Stimulated activated CD8-positive, alpha-beta memory T cell treated with anti-CD3 and anti-CD28 coated beads, Interleukin-15, amount 100 ng/mL, for 1 hour (primary cell): ENCODE measurements at regions not wholly inside any gene's neighbourhood (a gene's known extent, or its start where the extent isn't known, plus 50 kb on each side); places are given as distances from the start of the nearest gene placed in this dataset.

Experiments used
- DNase-seq: peaks from one replicate; pipeline ENCODE4 v3.0.0-alpha.2; 2020; ENCODE audit warnings: low read depth

GRCh38 chr14:49464885-49465284, 121.3 kb downstream of the RPS29 start:
- DNase-seq, result no peak

- no peak for DNase-seq
Observed at GRCh38 chr14:49463146-49463545, 123.0 kb downstream of the RPS29 start.

DNA sequence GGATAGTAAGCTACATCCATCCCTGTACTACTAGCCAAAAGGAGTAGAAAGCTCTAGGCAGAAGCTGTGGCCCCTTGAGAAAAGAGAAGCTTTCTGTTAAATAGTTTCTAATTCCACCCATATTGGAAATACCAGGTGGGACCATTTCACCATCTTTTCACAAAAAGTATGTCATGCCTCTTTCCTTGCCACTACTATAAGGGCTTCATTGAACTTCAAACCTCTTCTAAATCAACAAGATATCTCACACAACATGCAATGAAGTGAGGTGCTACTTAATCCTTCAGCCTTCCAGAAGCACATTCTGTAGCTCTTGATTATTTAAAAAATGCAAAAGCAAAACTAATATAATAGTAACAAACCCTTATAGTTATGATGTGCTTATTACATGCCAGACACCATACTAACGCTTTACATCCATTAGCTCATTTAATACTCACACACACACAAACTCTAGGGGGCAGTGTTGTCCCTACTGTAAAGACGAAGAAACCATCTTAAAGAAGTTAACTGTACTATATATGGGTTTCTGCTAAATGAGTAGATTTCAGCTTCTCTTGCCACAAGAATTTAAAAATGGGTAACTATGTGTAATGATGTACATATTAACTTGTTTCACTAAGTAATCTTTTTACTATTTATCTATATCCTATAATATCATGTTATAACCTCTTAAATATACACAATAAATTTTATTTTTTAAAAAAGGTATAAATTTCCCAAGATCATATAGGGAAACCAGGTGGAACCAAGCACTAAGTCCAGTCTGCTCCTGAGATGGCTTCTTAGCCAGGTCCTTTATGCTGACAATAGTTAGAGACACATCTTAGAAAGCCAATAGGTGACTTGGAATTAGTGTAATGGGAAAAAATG, 124.4 kb downstream of the RPS29 start:
- DNase-seq, result peak; percentile 37

DNA sequence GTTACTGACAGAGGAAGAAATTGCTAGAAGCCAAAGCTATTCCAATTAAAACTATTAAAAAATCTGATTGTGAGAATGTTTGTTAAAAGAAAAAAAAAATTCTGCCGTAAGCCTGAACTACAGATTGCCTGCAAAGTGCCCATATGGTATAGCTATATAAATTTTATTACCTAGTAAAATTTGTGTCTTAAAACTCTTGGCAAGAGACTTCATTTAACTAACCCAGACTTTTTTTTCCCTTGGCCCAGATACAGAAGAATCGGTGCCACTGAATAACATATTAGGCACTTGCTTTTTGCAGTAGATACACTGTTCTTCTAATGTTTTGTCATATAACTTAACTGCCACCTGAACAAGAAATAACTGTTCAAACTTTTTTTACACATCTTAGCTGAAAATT, 125.5 kb downstream of the RPS29 start:
- no peak for DNase-seq

GRCh38 chr14:49456589-49456988, 129.6 kb downstream of the RPS29 start:
- DNase-seq, result no peak

DNA sequence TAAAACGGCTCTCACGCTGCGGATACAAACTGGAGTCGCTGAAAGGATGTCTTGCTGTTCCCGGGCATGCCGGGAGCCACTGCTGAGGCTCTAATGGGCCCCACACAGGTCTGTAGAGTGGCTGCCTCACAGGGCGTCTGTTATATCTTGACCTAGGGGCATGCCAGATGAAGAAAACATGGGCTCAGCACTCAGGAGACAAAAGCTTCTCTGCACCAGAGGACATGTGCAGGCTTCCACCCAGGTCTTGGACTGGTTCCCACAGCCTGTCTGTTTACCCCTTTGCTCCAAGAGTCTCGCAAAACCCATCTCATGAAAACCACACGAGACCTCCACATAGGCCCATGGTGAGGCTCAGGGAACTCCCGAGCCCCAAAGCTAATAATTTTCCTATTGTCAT, 134.2 kb downstream of the RPS29 start:
- DNase-seq, result no peak

- no peak for DNase-seq
Observed at GRCh38 chr14:49449749-49450148, 136.4 kb downstream of the RPS29 start.

DNA sequence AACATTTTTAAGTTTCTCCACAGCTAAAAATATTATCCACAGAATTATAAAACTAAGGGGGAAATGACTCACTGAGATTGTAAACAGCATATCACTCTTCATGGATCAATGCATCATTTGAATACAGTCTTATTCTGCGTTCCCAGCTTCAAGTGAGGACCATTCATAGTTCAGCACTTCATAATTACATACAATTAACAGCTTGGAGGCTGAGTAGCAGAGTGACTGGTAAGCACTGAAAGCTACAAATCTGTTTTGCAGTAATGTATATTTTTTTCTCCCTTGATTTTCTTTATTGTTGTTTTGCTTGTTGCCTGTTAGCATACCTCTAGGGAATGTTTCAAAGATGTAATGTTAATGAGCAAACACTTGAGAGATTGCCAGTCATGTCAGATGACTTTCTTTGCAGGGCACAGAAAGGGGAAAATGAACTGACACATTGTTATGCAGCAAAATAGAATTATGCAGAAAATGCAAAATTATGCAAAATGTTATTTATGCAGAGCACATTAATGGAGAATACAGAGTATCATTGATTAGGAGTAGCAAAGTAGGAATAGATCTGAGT, 138.6 kb downstream of the RPS29 start:
- DNase-seq, result no peak

- no peak for DNase-seq
Observed at GRCh38 chr14:49446801-49447200, 139.4 kb downstream of the RPS29 start.

DNA sequence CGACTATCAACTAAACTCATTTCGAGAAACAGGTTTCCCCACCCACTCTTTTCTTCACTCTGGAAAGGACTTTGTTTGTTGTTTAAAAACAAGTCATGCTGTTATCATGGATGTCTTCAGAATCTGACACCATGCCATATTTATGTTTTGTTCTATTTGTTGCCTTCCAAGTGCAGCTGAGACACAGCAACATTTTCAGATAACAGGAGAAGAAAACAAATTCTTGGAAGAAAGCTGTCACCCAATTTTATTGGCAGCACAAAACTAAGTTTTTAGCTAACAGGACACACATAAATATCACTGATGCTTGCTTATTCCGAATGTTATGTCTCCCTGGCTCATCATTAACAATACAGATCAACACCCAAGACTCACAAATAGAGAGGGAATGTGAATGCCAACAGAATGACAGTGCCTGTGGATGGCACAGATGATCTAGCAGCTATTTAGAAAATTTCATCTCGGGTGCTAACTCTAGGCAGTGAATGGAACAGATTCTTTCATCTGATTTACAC, 147.9 kb downstream of the RPS29 start:
- no peak for DNase-seq

DNA sequence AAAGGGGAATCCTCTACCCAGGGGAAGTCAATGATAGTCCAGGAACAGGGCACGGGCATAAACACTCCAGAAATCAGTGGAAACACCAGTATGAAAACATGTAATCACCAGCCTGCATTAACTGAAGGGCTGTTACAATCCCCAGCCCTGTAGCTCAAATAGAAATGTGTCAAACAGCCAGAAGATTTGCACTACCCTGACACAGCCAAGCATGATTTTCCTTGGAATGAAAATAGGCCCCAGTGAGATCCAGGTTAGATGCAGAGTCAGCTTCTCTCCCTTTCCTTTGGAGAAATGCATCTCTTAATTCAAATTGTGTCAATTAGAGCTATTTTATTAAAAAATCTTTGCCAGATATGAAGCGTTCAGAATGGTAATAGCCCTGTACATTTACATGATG, 158.1 kb downstream of the RPS29 start:
- DNase-seq, result no peak

DNA sequence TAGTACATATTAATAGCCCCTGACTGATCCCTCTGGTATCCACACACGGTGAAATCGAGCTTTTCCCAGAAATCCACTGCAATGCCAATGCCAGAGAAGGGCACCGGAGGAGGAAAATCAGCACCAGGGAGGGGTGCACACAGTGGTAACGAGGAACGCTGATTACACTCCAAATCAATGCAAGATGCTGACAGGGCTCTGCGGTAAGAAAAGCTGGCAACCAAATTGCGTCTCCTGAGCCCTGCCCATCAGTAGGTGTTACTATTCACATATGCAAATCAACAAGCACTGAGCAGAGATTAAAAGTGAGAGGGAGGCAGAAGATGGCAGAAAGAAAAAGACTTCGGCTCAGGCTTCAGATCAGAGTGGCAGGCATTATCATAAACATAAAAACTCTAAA, 159.1 kb downstream of the RPS29 start:
- DNase-seq, result no peak

- no peak for DNase-seq
Observed at GRCh38 chr14:49425921-49426320, 160.3 kb downstream of the RPS29 start.

DNA sequence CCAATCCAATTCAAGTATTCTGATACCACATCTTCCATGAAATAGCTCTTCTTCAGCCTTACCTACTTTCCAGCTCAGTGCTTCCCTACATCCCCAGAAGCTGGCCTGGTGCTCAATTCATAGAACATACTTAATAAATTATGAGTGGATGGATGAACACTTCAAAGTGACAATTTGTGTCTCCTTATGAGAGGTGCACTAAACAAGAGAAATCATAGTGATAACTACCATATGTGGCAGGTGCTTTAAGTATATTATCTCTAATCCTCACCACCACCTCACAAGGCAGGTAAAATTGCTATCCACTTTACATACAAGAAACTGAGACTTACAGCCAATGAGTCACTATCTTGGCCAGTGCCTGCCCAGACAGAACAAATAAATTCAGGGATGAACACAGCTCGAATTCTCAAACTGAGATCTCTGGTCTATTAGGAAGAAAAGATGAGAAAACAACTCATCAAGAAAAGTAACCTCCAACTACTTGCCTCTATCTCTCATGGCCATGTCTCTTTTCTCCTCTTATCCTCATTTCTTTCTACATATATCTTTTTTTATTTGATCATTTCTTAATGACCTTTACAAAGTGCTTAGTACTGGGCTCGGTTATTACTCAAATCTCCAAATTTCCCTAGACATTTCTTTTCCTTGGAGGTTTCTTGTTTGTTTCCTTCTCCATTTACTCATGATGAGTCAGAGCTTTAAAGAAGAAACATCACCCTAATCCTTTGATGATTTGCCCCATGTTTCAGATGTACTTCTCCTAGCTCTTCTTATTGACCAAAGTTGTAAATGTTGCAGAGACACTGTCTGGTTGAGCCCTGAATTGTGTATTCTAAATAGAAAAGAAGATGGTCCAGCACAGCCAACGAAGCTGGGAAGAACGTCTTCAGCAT, 161.5 kb downstream of the RPS29 start:
- no peak for DNase-seq

- DNase-seq, result no peak
Observed at GRCh38 chr14:49420201-49420600, 166.0 kb downstream of the RPS29 start.

- no peak for DNase-seq
Observed at GRCh38 chr14:49418789-49419188, 167.4 kb downstream of the RPS29 start.

GRCh38 chr14:49417790-49418189, 168.4 kb downstream of the RPS29 start:
- DNase-seq, result no peak

DNA sequence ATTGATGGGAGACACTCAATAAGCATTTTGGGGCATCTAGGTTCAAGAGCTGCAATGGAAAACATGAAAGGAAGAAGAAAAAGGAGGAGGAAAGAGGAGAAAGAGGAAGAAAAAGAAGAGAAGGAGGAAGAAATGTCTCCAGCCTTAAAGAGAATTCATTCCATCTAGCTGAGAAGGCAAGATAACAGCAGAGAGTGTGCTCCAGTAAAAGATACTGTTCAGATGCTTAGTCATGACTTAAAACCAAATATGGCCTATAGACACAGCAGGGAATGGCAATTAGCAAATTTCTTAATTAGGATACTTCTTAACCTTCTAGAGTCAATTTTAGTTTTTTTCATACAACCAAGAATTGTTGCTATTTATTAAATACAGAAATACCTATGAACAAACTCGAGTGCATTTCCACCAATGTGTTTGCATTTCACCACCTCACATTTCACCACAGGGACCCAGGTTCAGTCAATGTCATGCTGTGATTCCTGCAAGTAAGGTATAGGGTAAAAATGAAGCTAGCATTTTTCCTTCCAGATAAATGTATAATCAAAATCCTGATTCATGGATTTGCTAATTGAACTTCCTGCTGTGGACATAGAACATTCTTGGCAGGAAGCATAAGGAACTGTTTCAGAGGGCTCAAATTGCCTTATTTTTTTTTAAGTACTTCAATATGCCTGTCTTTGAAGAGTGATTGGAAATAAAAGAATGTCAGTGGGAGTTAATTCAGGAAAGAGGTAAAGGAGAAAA, 177.8 kb downstream of the RPS29 start:
- no peak for DNase-seq

GRCh38 chr14:49405291-49405690, 180.9 kb downstream of the RPS29 start:
- no peak for DNase-seq

GRCh38 chr14:49401373-49401772, 184.8 kb downstream of the RPS29 start:
- no peak for DNase-seq

DNA sequence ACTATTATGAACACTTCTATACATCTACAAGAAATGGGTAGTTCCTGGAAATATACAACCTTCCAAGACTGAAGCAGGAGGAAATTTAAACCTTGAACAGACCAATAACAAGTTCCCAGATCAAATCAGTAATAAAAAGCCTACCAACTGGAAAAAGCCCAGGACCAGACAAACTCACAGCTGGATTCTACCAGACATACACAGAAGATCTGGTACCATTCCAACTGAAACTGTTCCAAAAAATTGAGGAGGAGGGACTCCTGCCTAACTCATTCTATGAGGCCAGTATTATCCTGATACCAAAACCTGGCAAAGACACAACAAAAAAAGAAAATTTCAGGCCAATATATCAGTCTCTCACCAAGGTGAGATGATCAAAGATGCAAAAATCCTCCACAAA, 189.4 kb downstream of the RPS29 start:
- no peak for DNase-seq

- DNase-seq, result no peak
Observed at GRCh38 chr14:49381778-49382177, 204.4 kb downstream of the RPS29 start.
